PC-9 (cell line): ENCODE measurements at regions not wholly inside any gene's neighbourhood (a gene's known extent, or its start where the extent isn't known, plus 50 kb on each side); places are given as distances from the start of the nearest gene placed in this dataset.

Source experiments
- BruUV-seq: library from RNA; stranded (reverse); fragments of 400-500 nt; replicated peaks from 2 replicates; lab custom pipeline; 2021; lab: Mats Ljungman, UMichigan
- CTCF ChIA-PET: fragments of 300-600 bp; sonication (Branson Sonifier 250); formaldehyde crosslinking; loops from one replicate; lab custom pipeline; 2022; ENCODE audit warnings: antibody characterized with exemption; lab: Charles Lee
- POLR2A ChIA-PET: fragments of 300-600 bp; sonication (Branson Sonifier 250); formaldehyde crosslinking; loops from one replicate; lab custom pipeline; 2022; ENCODE audit warnings: antibody characterized with exemption; ENCODE audit not compliant: unreplicated experiment; lab: Charles Lee
- DNase-seq, 2 experiments: peaks; one replicate each; pipeline versions ENCODE4 v3.0.0 to v3.0.0-alpha.2; 2015 to 2022; ENCODE audit warnings: mixed read lengths in 1 of 2
- H2AFZ ChIP-seq: fragments of 200-600 bp; sonication (generic); 2 replicates; pipeline ENCODE4 v1.8.1; 2017; ENCODE audit warnings: antibody characterized with exemption
- H3F3A ChIP-seq: fragments of 200-600 bp; sonication (generic); 2 replicates; pipeline ENCODE4 v1.8.1; 2017; ENCODE audit warnings: antibody characterized with exemption, mild to moderate bottlenecking, low read depth; ENCODE audit not compliant: insufficient read depth
- H3K27ac ChIP-seq: fragments of 200-600 bp; sonication (generic); 2 replicates; pipeline ENCODE4 v1.6.1; 2016; ENCODE audit warnings: mixed run types
- H3K27me3 ChIP-seq: fragments of 200-600 bp; sonication (generic); 2 replicates; pipeline ENCODE4 v1.6.1; 2016; ENCODE audit warnings: low read depth, mixed run types; ENCODE audit not compliant: insufficient read depth
- H3K36me3 ChIP-seq: fragments of 200-600 bp; sonication (generic); 2 replicates; pipeline ENCODE4 v1.6.1; 2016; ENCODE audit warnings: low read depth, mixed run types
- H3K4me1 ChIP-seq: fragments of 200-600 bp; sonication (generic); replicated peaks from 2 replicates; pipeline ENCODE4 v1.6.1; 2016; ENCODE audit warnings: mixed run types; ENCODE audit not compliant: insufficient read depth
- H3K4me2 ChIP-seq: fragments of 200-600 bp; sonication (generic); 2 replicates; pipeline ENCODE4 v1.6.1; 2017; ENCODE audit warnings: mixed run types
- H3K4me3 ChIP-seq: fragments of 200-600 bp; sonication (generic); 2 replicates; pipeline ENCODE4 v1.6.1; 2016; ENCODE audit warnings: mixed run types
- H3K79me2 ChIP-seq: fragments of 200-600 bp; sonication (generic); 2 replicates; pipeline ENCODE4 v1.6.1; 2017; ENCODE audit warnings: low read depth, mixed run types
- H3K9me2 ChIP-seq: fragments of 200-600 bp; sonication (generic); 2 replicates; pipeline ENCODE4 v1.8.1; 2017; ENCODE audit warnings: mild to moderate bottlenecking; ENCODE audit not compliant: insufficient read depth
- H3K9me3 ChIP-seq: fragments of 200-600 bp; sonication (generic); 2 replicates; pipeline ENCODE4 v1.8.1; 2016; ENCODE audit warnings: low read depth; ENCODE audit not compliant: insufficient read depth
- H4K20me1 ChIP-seq: fragments of 200-600 bp; sonication (generic); 2 replicates; pipeline ENCODE4 v1.8.1; 2017; ENCODE audit not compliant: insufficient read depth
- CTCF ChIP-seq: fragments of 200-600 bp; sonication (generic); conservative IDR thresholded peaks from 2 replicates; pipeline ENCODE4 v1.6.1; 2017; ENCODE audit warnings: mixed run types, antibody characterized with exemption, mild to moderate bottlenecking, moderate library complexity
- EZH2 ChIP-seq: fragments of 200-600 bp; sonication (generic); IDR thresholded peaks from 2 replicates; pipeline ENCODE4 v1.8.0; 2017; ENCODE audit warnings: antibody characterized with exemption, low read depth
- intact Hi-C: fragments of 100-400 bp; cut with micrococcal nuclease; formaldehyde crosslinking; loops from one replicate; pipeline ENCODE4 v1.10.0; 2022; ENCODE audit not compliant: unreplicated experiment

- Histone ChIP-seq H3K4me1 (no peaks in the 10 kb centered on the region), H3K9me2 (no peaks in the 10 kb centered on the region)
- TF ChIP-seq EZH2, result no peak
- TF ChIP-seq CTCF, result no peak
These were observed 172.2 kb upstream of the ATP2B1 start for GRCh38 chr12:89880690-89881350.

GRCh38 chr12:89879766-89880165 lies 171.1 kb upstream of the ATP2B1 start:
- DNase-seq, result no peak
- Histone ChIP-seq H3K9me2 (no peaks in the 10 kb centered on the region), H4K20me1 (no peaks in the 10 kb centered on the region), H3K36me3 (no peaks in the 10 kb centered on the region), H3K27ac (no peak overlapping the region), H3K4me3 (no peak overlapping the region), H3K4me2 (no peak overlapping the region), H3K27me3 (no peaks in the 10 kb centered on the region), H3K9me3 (no peaks in the 10 kb centered on the region), H3K4me1 (no peaks in the 10 kb centered on the region), H2AFZ (no peak overlapping the region), H3K79me2 (no peaks in the 10 kb centered on the region), H3F3A (no peaks in the 10 kb centered on the region)
- no TSS peak for BruUV-seq
- TF ChIP-seq EZH2 (no peak), CTCF (no peak)
- ChIA-PET POLR2A (no interaction called here), CTCF (no interaction called here)
- intact Hi-C loops, result no loop called here

More at GRCh38 chr12:89880690-89881350, 172.2 kb upstream of the ATP2B1 start:
- Histone ChIP-seq H3K4me2 (no peak overlapping the region), H3F3A (no peaks in the 10 kb centered on the region), H3K79me2 (no peaks in the 10 kb centered on the region), H3K9me3 (no peaks in the 10 kb centered on the region), H4K20me1 (no peaks in the 10 kb centered on the region), H3K27me3 (no peaks in the 10 kb centered on the region), H3K27ac (no peak overlapping the region), H3K4me3 (no peak overlapping the region), H3K36me3 (no peaks in the 10 kb centered on the region), H2AFZ (no peak overlapping the region)
- DNase-seq, result no peak
- intact Hi-C loops, result no loop called here
- BruUV-seq, result no TSS peak
- ChIA-PET POLR2A (no interaction called here), CTCF (no interaction called here)

- TF ChIP-seq EZH2, result no peak
- TF ChIP-seq CTCF, result no peak
- no TSS peak for BruUV-seq
- H3K9me3 ChIP-seq, result no peaks in the 10 kb centered on the region
- ChIA-PET POLR2A (no interaction called here), CTCF (no interaction called here)
- H2AFZ ChIP-seq, result no peak overlapping the region
- H3K4me3 ChIP-seq, result no peak overlapping the region
- H3K4me1 ChIP-seq, result no peaks in the 10 kb centered on the region
- H3K27me3 ChIP-seq, result no peaks in the 10 kb centered on the region
- intact Hi-C loops, result no loop called here
- no peaks in the 10 kb centered on the region for H3F3A ChIP-seq
- H3K4me2 ChIP-seq, result no peak overlapping the region
- H3K79me2 ChIP-seq, result no peaks in the 10 kb centered on the region
- H3K27ac ChIP-seq, result no peak overlapping the region
- H3K36me3 ChIP-seq, result no peaks in the 10 kb centered on the region
- no peaks in the 10 kb centered on the region for H3K9me2 ChIP-seq
- H4K20me1 ChIP-seq, result no peaks in the 10 kb centered on the region
- DNase-seq, result no peak
These were observed 170.3 kb upstream of the ATP2B1 start for GRCh38 chr12:89878950-89879349.
